ENCODE measurements at regions not wholly inside any gene's neighbourhood (a gene's known extent, or its start where the extent isn't known, plus 50 kb on each side); places are given as distances from the start of the nearest gene placed in this dataset.

GRCh38 chr9:119951090-119951489 is 581.9 kb upstream of the BRINP1 start:
- Mint-ChIP-seq H3K27me3 (ENCODE audit: low read depth) (peaks cover 31% of the 10 kb centered on the region), H3K36me3 (ENCODE audit: low read depth) (no peaks in the 10 kb centered on the region), H3K4me3 (no peak overlapping the region), H3K27ac (ENCODE audit: unreplicated experiment) (no peak overlapping the region), H3K4me1 (no peaks in the 10 kb centered on the region), H3K9me3 (no peaks in the 10 kb centered on the region)
- DNase-seq (ENCODE audit: low read depth, low spot score): no peak
- TF ChIP-seq, protein P1, sequence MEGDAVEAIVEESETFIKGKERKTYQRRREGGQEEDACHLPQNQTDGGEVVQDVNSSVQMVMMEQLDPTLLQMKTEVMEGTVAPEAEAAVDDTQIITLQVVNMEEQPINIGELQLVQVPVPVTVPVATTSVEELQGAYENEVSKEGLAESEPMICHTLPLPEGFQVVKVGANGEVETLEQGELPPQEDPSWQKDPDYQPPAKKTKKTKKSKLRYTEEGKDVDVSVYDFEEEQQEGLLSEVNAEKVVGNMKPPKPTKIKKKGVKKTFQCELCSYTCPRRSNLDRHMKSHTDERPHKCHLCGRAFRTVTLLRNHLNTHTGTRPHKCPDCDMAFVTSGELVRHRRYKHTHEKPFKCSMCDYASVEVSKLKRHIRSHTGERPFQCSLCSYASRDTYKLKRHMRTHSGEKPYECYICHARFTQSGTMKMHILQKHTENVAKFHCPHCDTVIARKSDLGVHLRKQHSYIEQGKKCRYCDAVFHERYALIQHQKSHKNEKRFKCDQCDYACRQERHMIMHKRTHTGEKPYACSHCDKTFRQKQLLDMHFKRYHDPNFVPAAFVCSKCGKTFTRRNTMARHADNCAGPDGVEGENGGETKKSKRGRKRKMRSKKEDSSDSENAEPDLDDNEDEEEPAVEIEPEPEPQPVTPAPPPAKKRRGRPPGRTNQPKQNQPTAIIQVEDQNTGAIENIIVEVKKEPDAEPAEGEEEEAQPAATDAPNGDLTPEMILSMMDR (conservative IDR thresholded peaks at IDR 0.05): no peak

GRCh38 chr9:119945686-119946085 is 576.5 kb upstream of the BRINP1 start:
- Mint-ChIP-seq H3K27me3 (ENCODE audit: low read depth) (peaks cover 25% of the 10 kb centered on the region), H3K27ac (ENCODE audit: unreplicated experiment) (no peak overlapping the region), H3K4me3 (no peak overlapping the region), H3K4me1 (no peaks in the 10 kb centered on the region), H3K36me3 (ENCODE audit: low read depth) (no peaks in the 10 kb centered on the region), H3K9me3 (no peaks in the 10 kb centered on the region)
- TF ChIP-seq, protein P1 (conservative IDR thresholded peaks at IDR 0.05): no peak
- no peak for DNase-seq (ENCODE audit: low read depth, low spot score)

GRCh38 chr9:119941091-119941490 is 571.9 kb upstream of the BRINP1 start:
- H3K27me3 Mint-ChIP-seq (ENCODE audit: low read depth): peaks cover 10% of the 10 kb centered on the region
- TF ChIP-seq, protein P1 (conservative IDR thresholded peaks at IDR 0.05): no peak
- no peaks in the 10 kb centered on the region for H3K9me3 Mint-ChIP-seq
- no peak overlapping the region for H3K4me3 Mint-ChIP-seq
- no peaks in the 10 kb centered on the region for H3K36me3 Mint-ChIP-seq (ENCODE audit: low read depth)
- no peaks in the 10 kb centered on the region for H3K4me1 Mint-ChIP-seq
- no peak for DNase-seq (ENCODE audit: low read depth, low spot score)
- H3K27ac Mint-ChIP-seq (ENCODE audit: unreplicated experiment): no peak overlapping the region

- Mint-ChIP-seq H3K36me3 (ENCODE audit: low read depth) (no peaks in the 10 kb centered on the region), H3K27ac (ENCODE audit: unreplicated experiment) (no peak overlapping the region), H3K4me1 (no peaks in the 10 kb centered on the region), H3K4me3 (no peak overlapping the region), H3K9me3 (no peaks in the 10 kb centered on the region), H3K27me3 (ENCODE audit: low read depth) (peaks cover 9% of the 10 kb centered on the region)
- TF ChIP-seq, protein P1 (conservative IDR thresholded peaks at IDR 0.05): no peak
- DNase-seq (ENCODE audit: low read depth, low spot score): no peak
Observed at GRCh38 chr9:119938871-119939270, 569.6 kb upstream of the BRINP1 start.

GRCh38 chr9:119934497-119934896 is 565.3 kb upstream of the BRINP1 start:
- H3K36me3 Mint-ChIP-seq (ENCODE audit: low read depth): no peaks in the 10 kb centered on the region
- TF ChIP-seq, protein P1 (conservative IDR thresholded peaks at IDR 0.05): no peak
- no peak overlapping the region for H3K27ac Mint-ChIP-seq (ENCODE audit: unreplicated experiment)
- DNase-seq (ENCODE audit: low read depth, low spot score): no peak
- peaks cover 3% of the 10 kb centered on the region for H3K9me3 Mint-ChIP-seq
- no peak overlapping the region for H3K4me3 Mint-ChIP-seq
- H3K4me1 Mint-ChIP-seq: no peaks in the 10 kb centered on the region
- H3K27me3 Mint-ChIP-seq (ENCODE audit: low read depth): peaks cover 9% of the 10 kb centered on the region

GRCh38 chr9:119933191-119933590 is 564.0 kb upstream of the BRINP1 start:
- peaks cover 15% of the 10 kb centered on the region for H3K27me3 Mint-ChIP-seq (ENCODE audit: low read depth)
- peaks cover 3% of the 10 kb centered on the region for H3K9me3 Mint-ChIP-seq
- no peaks in the 10 kb centered on the region for H3K4me1 Mint-ChIP-seq
- TF ChIP-seq, protein P1 (conservative IDR thresholded peaks at IDR 0.05): no peak
- no peak for DNase-seq (ENCODE audit: low read depth, low spot score)
- H3K4me3 Mint-ChIP-seq: no peak overlapping the region
- H3K36me3 Mint-ChIP-seq (ENCODE audit: low read depth): no peaks in the 10 kb centered on the region
- H3K27ac Mint-ChIP-seq (ENCODE audit: unreplicated experiment): peak overlapping the region; percentile 45

Measured in neural crest cell (in vitro differentiated cells).